Endothelial cell of umbilical vein (primary cell): ENCODE measurements at regions not wholly inside any gene's neighbourhood (a gene's known extent, or its start where the extent isn't known, plus 50 kb on each side); places are given as distances from the start of the nearest gene placed in this dataset.

Experiments
- EZH2 ChIP-seq: IDR thresholded peaks from 2 replicates; pipeline ENCODE4 v1.6.1; 2012; ENCODE audit warnings: borderline replicate concordance, low read depth, mild to moderate bottlenecking, moderate library complexity, low read length, inconsistent platforms; ENCODE audit not compliant: severe bottlenecking
- FOS ChIP-seq: IDR thresholded peaks from 2 replicates; pipeline ENCODE4 v1.6.1; 2011; ENCODE audit warnings: mild to moderate bottlenecking, low read length, moderate library complexity, borderline replicate concordance; ENCODE audit not compliant: insufficient read depth
- GATA2 ChIP-seq: IDR thresholded peaks from 2 replicates; pipeline ENCODE4 v1.7.0; 2011; ENCODE audit warnings: low read depth, mild to moderate bottlenecking, moderate library complexity, mixed read lengths, low read length; ENCODE audit not compliant: insufficient read length, insufficient read depth
- POLR2A ChIP-seq: IDR thresholded peaks from 2 replicates; pipeline ENCODE4 v1.6.1; 2012; ENCODE audit warnings: low read depth, mild to moderate bottlenecking, control low read depth, low read length
- TF ChIP-seq, protein P1 (sequence below), 2 donors: IDR thresholded peaks; 1 replicate in 1 of 2; 2 replicates in 1 of 2; pipeline ENCODE4 v1.5.1; 2011; ENCODE audit warnings: low read length in 2 of 2, mild to moderate bottlenecking in 2 of 2, moderate library complexity in 2 of 2, control low read depth in 1 of 2, inconsistent platforms in 1 of 2, low read depth in 1 of 2; ENCODE audit not compliant: insufficient read depth in 1 of 2; ENCODE audit errors: extremely low read depth in 1 of 2

DNA sequence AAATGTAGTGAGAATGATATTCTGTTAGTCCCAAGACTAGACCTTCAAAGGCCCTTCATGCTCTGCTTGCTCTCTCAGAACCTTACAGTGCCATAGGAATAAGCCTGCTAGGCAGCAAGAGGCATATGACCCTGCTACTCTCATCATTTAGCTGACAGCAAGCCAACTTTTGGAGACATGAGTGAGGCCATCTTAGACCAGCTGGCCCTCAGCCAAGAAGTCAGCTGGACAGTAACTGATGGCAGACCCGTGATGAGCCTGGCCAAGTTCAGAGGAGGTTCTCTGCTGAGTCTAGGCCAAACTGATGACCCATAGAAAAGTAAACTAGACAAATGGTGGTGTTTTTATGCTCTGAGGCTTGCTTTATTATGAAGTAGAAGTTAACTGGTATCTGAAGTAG, 82.6 kb downstream of the C18orf54 start:
- TF ChIP-seq EZH2 (no peak), FOS (no peak), POLR2A (no peak), GATA2 (no peak)
- TF ChIP-seq, protein P1, sequence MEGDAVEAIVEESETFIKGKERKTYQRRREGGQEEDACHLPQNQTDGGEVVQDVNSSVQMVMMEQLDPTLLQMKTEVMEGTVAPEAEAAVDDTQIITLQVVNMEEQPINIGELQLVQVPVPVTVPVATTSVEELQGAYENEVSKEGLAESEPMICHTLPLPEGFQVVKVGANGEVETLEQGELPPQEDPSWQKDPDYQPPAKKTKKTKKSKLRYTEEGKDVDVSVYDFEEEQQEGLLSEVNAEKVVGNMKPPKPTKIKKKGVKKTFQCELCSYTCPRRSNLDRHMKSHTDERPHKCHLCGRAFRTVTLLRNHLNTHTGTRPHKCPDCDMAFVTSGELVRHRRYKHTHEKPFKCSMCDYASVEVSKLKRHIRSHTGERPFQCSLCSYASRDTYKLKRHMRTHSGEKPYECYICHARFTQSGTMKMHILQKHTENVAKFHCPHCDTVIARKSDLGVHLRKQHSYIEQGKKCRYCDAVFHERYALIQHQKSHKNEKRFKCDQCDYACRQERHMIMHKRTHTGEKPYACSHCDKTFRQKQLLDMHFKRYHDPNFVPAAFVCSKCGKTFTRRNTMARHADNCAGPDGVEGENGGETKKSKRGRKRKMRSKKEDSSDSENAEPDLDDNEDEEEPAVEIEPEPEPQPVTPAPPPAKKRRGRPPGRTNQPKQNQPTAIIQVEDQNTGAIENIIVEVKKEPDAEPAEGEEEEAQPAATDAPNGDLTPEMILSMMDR (IDR thresholded peaks at IDR 0.05; ENCODE audit: extremely low read depth in 1 of 2, insufficient read depth in 1 of 2, low read depth in 1 of 2, low read length in 2 of 2), result no peak
